Calu3 (cell line): ENCODE measurements at regions not wholly inside any gene's neighbourhood (a gene's known extent, or its start where the extent isn't known, plus 50 kb on each side); places are given as distances from the start of the nearest gene placed in this dataset.
A peak's percentile ranks its signal among the peaks of the same experiment; 100 is the strongest.

Source experiments
- BruUV-seq: library from RNA; stranded (reverse); fragments of 400-500 nt; replicated peaks from 2 replicates; lab custom pipeline; 2021; lab: Mats Ljungman, UMichigan
- CTCF ChIA-PET: fragments of 300-600 bp; sonication (Branson Sonifier 250); formaldehyde crosslinking; loops from one replicate; lab custom pipeline; 2022; ENCODE audit warnings: antibody characterized with exemption; lab: Charles Lee
- DNase-seq: peaks from one replicate; pipeline ENCODE4 v3.0.0; 2022
- H3K27ac Mint-ChIP-seq: one replicate; pipeline ENCODE4 v1.8.0; 2022; ENCODE audit warnings: mixed read lengths; ENCODE audit not compliant: unreplicated experiment
- H3K27me3 Mint-ChIP-seq: one replicate; pipeline ENCODE4 v1.8.0; 2022; ENCODE audit warnings: mixed read lengths; ENCODE audit not compliant: unreplicated experiment
- H3K36me3 Mint-ChIP-seq: one replicate; pipeline ENCODE4 v1.8.0; 2022; ENCODE audit warnings: mild to moderate bottlenecking, moderate library complexity, mixed read lengths; ENCODE audit not compliant: insufficient read depth, unreplicated experiment
- H3K4me1 Mint-ChIP-seq: one replicate; pipeline ENCODE4 v1.8.0; 2022; ENCODE audit warnings: mild to moderate bottlenecking, low read depth, mixed read lengths; ENCODE audit not compliant: unreplicated experiment
- H3K4me3 Mint-ChIP-seq: one replicate; pipeline ENCODE4 v1.8.0; 2022; ENCODE audit warnings: mild to moderate bottlenecking, low read depth, moderate library complexity, mixed read lengths; ENCODE audit not compliant: unreplicated experiment
- H3K9me3 Mint-ChIP-seq: one replicate; pipeline ENCODE4 v1.8.0; 2022; ENCODE audit warnings: low read depth, mixed read lengths; ENCODE audit not compliant: unreplicated experiment
- CTCF ChIP-seq: fragments of 200-600 bp; IDR thresholded peaks from one replicate; pipeline ENCODE4 v1.8.0; 2022; ENCODE audit warnings: antibody characterized with exemption; ENCODE audit not compliant: unreplicated experiment
- intact Hi-C: fragments of 100-400 bp; cut with micrococcal nuclease; formaldehyde crosslinking; loops from one replicate; pipeline ENCODE4 v1.10.0; 2022; ENCODE audit not compliant: unreplicated experiment

- CTCF ChIA-PET, result no interaction called here
- no peaks in the 10 kb centered on the region for H3K27me3 Mint-ChIP-seq
- TF ChIP-seq CTCF, result no peak
- no peak for DNase-seq
- no TSS peak for BruUV-seq
- peaks cover 23% of the 10 kb centered on the region for H3K4me1 Mint-ChIP-seq
- no peaks in the 10 kb centered on the region for H3K9me3 Mint-ChIP-seq
- H3K36me3 Mint-ChIP-seq, result no peaks in the 10 kb centered on the region
- H3K27ac Mint-ChIP-seq, result no peak overlapping the region
- H3K4me3 Mint-ChIP-seq, result no peak overlapping the region
- intact Hi-C loops, result no loop called here
These were observed 274.2 kb upstream of the CCNH start for GRCh38 chr5:87686975-87687374.

GRCh38 chr5:87686018-87686417 lies 273.3 kb upstream of the CCNH start:
- no peak for DNase-seq
- no peak for TF ChIP-seq CTCF
- no peaks in the 10 kb centered on the region for H3K36me3 Mint-ChIP-seq
- no TSS peak for BruUV-seq
- peak overlapping the region; percentile 28 for H3K27ac Mint-ChIP-seq
- H3K27me3 Mint-ChIP-seq, result no peaks in the 10 kb centered on the region
- peaks cover 23% of the 10 kb centered on the region for H3K4me1 Mint-ChIP-seq
- no peaks in the 10 kb centered on the region for H3K9me3 Mint-ChIP-seq
- CTCF ChIA-PET, result no interaction called here
- intact Hi-C loops, result no loop called here
- no peak overlapping the region for H3K4me3 Mint-ChIP-seq

- no peak for DNase-seq
- no peak for TF ChIP-seq CTCF
- Mint-ChIP-seq H3K4me1 (no peaks in the 10 kb centered on the region), H3K27ac (no peak overlapping the region), H3K4me3 (no peak overlapping the region), H3K36me3 (no peaks in the 10 kb centered on the region), H3K27me3 (no peaks in the 10 kb centered on the region), H3K9me3 (no peaks in the 10 kb centered on the region)
- CTCF ChIA-PET, result no interaction called here
- intact Hi-C loops, result no loop called here
- no TSS peak for BruUV-seq
These were observed 261.5 kb upstream of the CCNH start for GRCh38 chr5:87674235-87674634.

GRCh38 chr5:87671146-87671545 lies 258.4 kb upstream of the CCNH start:
- CTCF ChIA-PET, result no interaction called here
- Mint-ChIP-seq H3K9me3 (no peaks in the 10 kb centered on the region), H3K4me3 (no peak overlapping the region), H3K27ac (no peak overlapping the region), H3K27me3 (no peaks in the 10 kb centered on the region), H3K36me3 (no peaks in the 10 kb centered on the region), H3K4me1 (no peaks in the 10 kb centered on the region)
- BruUV-seq, result no TSS peak
- intact Hi-C loops, result no loop called here
- TF ChIP-seq CTCF, result no peak
- DNase-seq, result no peak
